Endothelial cell (in vitro differentiated cells): ENCODE measurements at regions not wholly inside any gene's neighbourhood (a gene's known extent, or its start where the extent isn't known, plus 50 kb on each side); places are given as distances from the start of the nearest gene placed in this dataset.

Experiments
- DNase-seq: peaks from one replicate; pipeline ENCODE4 v3.0.0; 2021; ENCODE audit warnings: low spot score
- H3K27ac Mint-ChIP-seq: one replicate; pipeline ENCODE4 v1.8.0; 2021; ENCODE audit warnings: mixed read lengths, inconsistent platforms; ENCODE audit not compliant: unreplicated experiment
- H3K27me3 Mint-ChIP-seq: one replicate; pipeline ENCODE4 v1.8.0; 2021; ENCODE audit warnings: mild to moderate bottlenecking, moderate library complexity, mixed read lengths, inconsistent platforms; ENCODE audit not compliant: unreplicated experiment
- H3K36me3 Mint-ChIP-seq: one replicate; pipeline ENCODE4 v1.8.0; 2021; ENCODE audit warnings: mild to moderate bottlenecking, low read depth, mixed read lengths, inconsistent platforms; ENCODE audit not compliant: unreplicated experiment
- H3K4me1 Mint-ChIP-seq: one replicate; pipeline ENCODE4 v1.8.0; 2021; ENCODE audit warnings: mild to moderate bottlenecking, mixed read lengths, inconsistent platforms; ENCODE audit not compliant: unreplicated experiment
- H3K4me3 Mint-ChIP-seq: one replicate; pipeline ENCODE4 v1.8.0; 2021; ENCODE audit warnings: mild to moderate bottlenecking, mixed read lengths, inconsistent platforms; ENCODE audit not compliant: unreplicated experiment
- H3K9me3 Mint-ChIP-seq: one replicate; pipeline ENCODE4 v1.8.0; 2021; ENCODE audit warnings: mixed read lengths, inconsistent platforms; ENCODE audit not compliant: unreplicated experiment
- TF ChIP-seq, protein P1 (sequence below): fragments of 200-600 bp; sonication (generic); IDR thresholded peaks from one replicate; pipeline ENCODE4 v1.5.0; 2021; ENCODE audit warnings: antibody characterized with exemption; ENCODE audit not compliant: unreplicated experiment

- no peaks in the 10 kb centered on the region for H3K4me1 Mint-ChIP-seq
- DNase-seq = no peak
- H3K27me3 Mint-ChIP-seq = peaks cover 1% of the 10 kb centered on the region
- H3K27ac Mint-ChIP-seq = no peak overlapping the region
- TF ChIP-seq, protein P1, sequence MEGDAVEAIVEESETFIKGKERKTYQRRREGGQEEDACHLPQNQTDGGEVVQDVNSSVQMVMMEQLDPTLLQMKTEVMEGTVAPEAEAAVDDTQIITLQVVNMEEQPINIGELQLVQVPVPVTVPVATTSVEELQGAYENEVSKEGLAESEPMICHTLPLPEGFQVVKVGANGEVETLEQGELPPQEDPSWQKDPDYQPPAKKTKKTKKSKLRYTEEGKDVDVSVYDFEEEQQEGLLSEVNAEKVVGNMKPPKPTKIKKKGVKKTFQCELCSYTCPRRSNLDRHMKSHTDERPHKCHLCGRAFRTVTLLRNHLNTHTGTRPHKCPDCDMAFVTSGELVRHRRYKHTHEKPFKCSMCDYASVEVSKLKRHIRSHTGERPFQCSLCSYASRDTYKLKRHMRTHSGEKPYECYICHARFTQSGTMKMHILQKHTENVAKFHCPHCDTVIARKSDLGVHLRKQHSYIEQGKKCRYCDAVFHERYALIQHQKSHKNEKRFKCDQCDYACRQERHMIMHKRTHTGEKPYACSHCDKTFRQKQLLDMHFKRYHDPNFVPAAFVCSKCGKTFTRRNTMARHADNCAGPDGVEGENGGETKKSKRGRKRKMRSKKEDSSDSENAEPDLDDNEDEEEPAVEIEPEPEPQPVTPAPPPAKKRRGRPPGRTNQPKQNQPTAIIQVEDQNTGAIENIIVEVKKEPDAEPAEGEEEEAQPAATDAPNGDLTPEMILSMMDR = no peak
- H3K36me3 Mint-ChIP-seq = no peaks in the 10 kb centered on the region
- no peaks in the 10 kb centered on the region for H3K9me3 Mint-ChIP-seq
- no peak overlapping the region for H3K4me3 Mint-ChIP-seq
Observed at GRCh38 chr14:43252866-43253265, 1254.2 kb downstream of the FSCB start.

- no peak overlapping the region for H3K27ac Mint-ChIP-seq
- no peaks in the 10 kb centered on the region for H3K9me3 Mint-ChIP-seq
- H3K36me3 Mint-ChIP-seq = no peaks in the 10 kb centered on the region
- no peaks in the 10 kb centered on the region for H3K4me1 Mint-ChIP-seq
- peaks cover 1% of the 10 kb centered on the region for H3K27me3 Mint-ChIP-seq
- no peak overlapping the region for H3K4me3 Mint-ChIP-seq
- DNase-seq = no peak
- TF ChIP-seq, protein P1 = no peak
Observed at GRCh38 chr14:43249591-43249990, 1257.5 kb downstream of the FSCB start.

DNA sequence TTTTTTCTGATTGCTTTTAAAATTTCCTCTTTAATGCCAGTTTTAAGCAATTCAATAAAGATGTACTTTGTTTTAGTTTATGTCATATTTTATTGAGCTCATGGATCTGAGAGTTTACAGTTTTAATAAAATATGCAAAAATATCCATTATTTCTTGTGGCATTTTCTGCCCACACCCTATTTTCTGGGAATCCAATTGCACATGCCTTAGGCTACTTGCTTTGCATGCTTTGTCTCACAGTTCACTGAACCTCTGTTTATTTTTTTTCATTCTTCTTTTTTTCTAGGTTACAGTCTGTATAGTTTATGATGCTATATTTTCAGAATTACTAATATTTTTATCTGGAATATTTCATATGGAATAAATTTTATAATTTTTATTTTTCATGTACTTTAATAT lies 1258.0 kb downstream of the FSCB start:
- no peaks in the 10 kb centered on the region for H3K4me1 Mint-ChIP-seq
- peaks cover 1% of the 10 kb centered on the region for H3K27me3 Mint-ChIP-seq
- H3K27ac Mint-ChIP-seq = no peak overlapping the region
- TF ChIP-seq, protein P1 = no peak
- no peaks in the 10 kb centered on the region for H3K9me3 Mint-ChIP-seq
- H3K36me3 Mint-ChIP-seq = no peaks in the 10 kb centered on the region
- no peak overlapping the region for H3K4me3 Mint-ChIP-seq
- DNase-seq = no peak

- Mint-ChIP-seq H3K36me3 (no peaks in the 10 kb centered on the region), H3K4me1 (no peaks in the 10 kb centered on the region), H3K4me3 (no peak overlapping the region), H3K9me3 (no peaks in the 10 kb centered on the region), H3K27me3 (peaks cover 1% of the 10 kb centered on the region), H3K27ac (no peak overlapping the region)
- DNase-seq = no peak
- TF ChIP-seq, protein P1 = no peak
Observed at GRCh38 chr14:43247877-43248276, 1259.2 kb downstream of the FSCB start.

DNA sequence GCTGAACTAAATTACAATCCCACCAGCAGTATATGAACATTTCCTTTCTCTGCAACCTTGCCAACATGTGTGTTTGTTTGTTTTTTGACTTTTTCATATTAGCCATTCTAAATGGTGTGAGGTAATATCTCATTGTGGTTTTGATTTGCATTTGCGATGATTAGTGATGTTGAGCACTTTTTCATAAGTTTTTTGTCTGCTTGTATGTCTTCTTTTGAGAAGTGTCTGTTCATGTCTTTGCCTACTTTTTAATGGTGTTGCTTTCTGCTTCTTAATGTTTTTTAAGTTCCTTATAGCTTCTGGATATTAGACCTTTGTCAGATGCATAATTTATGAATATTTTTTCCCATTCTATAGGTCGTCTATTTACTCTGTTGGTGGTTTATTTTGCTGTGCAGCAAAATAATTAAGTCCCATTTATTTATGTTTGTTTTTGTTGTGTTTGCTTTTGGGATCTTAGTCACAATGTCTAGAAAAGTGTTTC lies 1262.9 kb downstream of the FSCB start:
- Mint-ChIP-seq H3K4me1 (no peaks in the 10 kb centered on the region), H3K27ac (no peak overlapping the region), H3K27me3 (peaks cover 1% of the 10 kb centered on the region), H3K9me3 (no peaks in the 10 kb centered on the region), H3K4me3 (no peak overlapping the region), H3K36me3 (no peaks in the 10 kb centered on the region)
- TF ChIP-seq, protein P1 = no peak
- DNase-seq = no peak
